DOHH2 (cell line): ENCODE measurements at regions not wholly inside any gene's neighbourhood (a gene's known extent, or its start where the extent isn't known, plus 50 kb on each side); places are given as distances from the start of the nearest gene placed in this dataset.

Experiments
- CTCF ChIP-seq: fragments of 200-600 bp; sonication (generic); IDR thresholded peaks from one replicate; pipeline ENCODE4 v1.5.1; 2014; ENCODE audit warnings: antibody characterized with exemption, mild to moderate bottlenecking, low read depth, low read length; ENCODE audit not compliant: poor library complexity, severe bottlenecking
- EZH2phosphoT487 ChIP-seq: fragments of 200-600 bp; sonication (generic); IDR thresholded peaks from 2 replicates; pipeline ENCODE4 v1.6.1; 2017; ENCODE audit warnings: borderline replicate concordance, mild to moderate bottlenecking, antibody characterized with exemption, low read length, moderate library complexity, mixed read lengths

- TF ChIP-seq CTCF (no peak), EZH2phosphoT487 (no peak)
Observed at GRCh38 chr9:20228096-20228495, 394.2 kb downstream of the MLLT3 start.
